DMS53 treated with DMSO at 0.1 percent for 48 hours (cell line): ENCODE measurements at regions not wholly inside any gene's neighbourhood (a gene's known extent, or its start where the extent isn't known, plus 50 kb on each side); places are given as distances from the start of the nearest gene placed in this dataset.

Experiments
- DNase-seq: peaks from one replicate; lab custom pipeline; 2025; ENCODE audit not compliant: unreplicated experiment; lab: John Stamatoyannopoulos, UW

DNA sequence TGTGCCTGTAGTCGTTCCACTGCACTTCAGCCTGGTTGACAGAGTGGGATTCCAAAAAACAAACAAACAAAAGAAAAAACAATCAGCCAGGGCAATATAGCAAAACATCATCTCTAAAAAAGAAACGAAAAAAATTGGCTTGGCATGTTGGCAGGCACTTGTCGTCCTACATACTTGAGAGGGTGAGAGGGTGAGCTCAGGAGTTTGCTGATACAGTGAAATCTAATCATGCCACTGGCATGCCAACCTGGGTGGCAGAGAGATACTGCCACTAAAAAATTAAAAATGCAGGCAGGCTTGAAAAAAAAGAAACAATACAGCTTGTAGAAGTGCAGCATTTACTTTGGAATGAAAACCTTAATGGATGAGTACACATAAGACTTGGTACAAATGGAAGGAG lies 282.9 kb upstream of the RGPD4 start:
- DNase-seq: no peak

DNA sequence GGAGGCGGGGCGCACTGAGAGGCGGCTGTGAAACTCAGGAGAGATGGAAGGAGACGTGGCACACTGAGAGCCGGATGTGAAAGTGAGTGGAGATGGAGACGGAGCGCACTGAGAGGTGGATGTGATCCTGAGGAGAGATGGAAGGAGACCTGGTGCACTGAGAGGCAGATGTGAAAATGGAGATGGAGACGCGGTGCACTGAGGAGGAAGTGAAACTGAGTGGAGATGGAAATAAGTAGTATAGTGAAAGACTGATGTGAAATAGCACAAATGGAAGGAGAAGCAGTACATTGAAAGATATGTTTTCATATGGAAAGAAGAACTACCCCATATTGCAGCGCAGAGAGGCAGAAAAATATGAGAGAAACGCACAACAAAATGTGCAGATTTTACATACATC lies 281.6 kb upstream of the RGPD4 start:
- DNase-seq: no peak

DNA sequence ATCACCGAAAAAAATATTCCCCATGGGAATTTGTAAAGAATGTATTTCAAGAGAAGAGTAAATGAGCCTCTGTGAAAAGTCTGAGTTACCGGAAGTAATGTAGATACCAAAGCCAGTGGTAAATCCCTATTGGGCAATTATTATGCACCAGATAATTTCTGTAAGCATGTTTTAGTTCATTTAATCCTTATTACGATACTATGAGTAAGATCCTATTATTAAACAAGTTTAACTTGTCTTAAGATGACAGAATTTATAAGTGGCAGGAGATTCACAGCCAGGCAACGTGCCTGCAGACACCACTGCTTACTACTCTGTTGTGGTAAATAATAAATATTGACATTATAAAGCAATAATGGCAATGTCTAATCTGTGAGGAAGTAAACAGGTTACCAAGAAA lies 280.8 kb upstream of the RGPD4 start:
- DNase-seq: no peak

DNA sequence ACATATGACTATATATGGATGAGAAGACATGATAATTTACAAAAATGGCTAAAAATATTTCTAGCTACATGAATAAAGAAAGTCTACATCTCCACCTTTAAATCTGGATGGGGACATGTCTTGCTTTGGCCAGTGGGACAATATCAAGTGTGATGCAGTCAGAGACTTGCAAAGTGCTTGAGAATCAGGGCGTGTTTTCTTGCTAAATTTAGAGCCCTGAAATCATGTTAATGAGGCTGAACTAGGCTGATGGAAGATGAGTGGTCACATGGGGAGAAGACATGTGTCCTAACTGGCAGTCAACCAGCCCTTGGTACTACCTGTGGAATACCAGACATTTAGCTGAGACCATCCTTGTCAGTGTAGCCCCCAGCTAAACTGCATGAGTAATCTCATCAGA lies 278.5 kb upstream of the RGPD4 start:
- no peak for DNase-seq

DNA sequence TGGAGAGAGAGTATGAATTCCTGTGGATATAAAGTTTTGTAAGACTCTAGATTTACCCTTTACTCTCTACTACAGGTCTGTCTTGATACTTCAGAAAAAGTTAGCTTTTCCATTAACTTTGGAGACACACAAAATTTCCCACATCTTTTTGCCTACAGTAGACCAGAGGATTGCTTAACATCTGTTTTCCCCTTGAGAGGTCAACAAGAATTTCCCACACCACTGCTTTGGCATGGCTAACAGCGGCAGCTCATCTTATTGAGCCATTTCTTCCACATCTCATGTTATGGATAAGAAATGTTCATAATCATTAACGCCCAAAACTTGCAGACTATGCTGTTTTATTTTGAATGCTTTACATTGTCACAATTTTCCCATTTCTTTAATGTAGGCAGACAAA lies 273.6 kb upstream of the RGPD4 start:
- no peak for DNase-seq

DNA sequence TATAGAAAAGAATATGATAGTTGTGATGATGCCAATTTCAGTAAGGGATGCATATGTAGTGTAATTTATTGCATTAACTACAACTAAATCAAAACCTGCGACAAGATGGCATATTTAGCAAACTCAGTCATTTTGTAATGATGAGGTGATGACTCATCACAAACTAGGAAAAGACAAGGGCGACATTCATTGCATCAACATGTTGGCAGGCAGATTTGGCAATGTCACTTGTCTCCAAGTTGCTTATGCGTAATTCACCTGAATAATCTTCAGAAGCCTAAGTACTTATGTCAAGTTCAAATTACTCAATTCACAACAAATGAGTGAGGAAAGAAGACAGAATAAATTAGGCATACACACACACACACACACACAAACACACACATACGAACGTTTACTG lies 273.2 kb upstream of the RGPD4 start:
- no peak for DNase-seq

DNA sequence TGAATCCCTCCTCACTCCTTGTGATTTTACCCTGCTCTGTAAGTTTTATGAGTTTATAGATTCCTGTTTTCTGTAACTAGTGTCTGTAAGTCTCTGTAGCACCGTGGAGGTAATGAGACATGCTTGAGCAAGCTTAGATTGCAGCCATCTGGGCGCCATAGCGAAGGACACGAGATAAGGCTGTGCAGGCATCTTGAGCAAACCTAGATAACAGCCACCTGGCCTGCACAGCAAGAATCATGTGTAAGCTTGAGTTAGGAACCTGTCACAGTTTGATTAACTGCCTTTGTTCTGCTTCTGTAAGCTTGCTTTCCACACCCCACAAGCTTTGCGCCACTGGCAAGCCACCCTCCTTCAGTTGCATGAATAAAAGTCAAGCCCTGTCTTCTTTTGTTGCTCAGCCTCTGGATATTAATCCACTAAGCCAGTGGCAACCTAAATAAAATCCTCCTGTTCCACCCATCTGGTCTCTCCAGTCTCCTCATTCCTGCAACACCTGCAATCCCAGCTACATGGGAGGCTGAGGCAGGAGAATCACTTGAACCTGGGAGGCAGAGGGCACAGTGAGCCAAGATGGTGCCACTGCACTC lies 270.6 kb upstream of the RGPD4 start:
- DNase-seq: no peak

DNA sequence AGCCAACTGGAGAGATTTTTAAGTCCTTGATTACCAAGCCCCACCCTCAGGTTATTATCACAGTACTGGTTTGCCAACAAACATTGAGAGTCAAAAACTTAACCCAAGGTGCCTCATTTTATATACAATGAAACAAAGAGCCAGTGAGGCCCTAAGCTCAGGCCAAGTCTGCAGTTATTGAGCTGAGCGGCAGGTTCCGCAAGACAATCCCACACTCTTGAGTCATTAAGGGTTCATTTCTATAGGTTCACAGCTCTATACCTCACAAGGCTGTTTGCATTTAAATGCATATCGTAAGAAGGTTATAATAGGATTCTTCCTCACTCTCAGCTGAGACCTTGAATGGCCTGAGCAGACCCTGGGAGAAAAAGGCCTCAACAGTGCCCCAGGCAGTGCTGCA lies 268.4 kb upstream of the RGPD4 start:
- no peak for DNase-seq

DNA sequence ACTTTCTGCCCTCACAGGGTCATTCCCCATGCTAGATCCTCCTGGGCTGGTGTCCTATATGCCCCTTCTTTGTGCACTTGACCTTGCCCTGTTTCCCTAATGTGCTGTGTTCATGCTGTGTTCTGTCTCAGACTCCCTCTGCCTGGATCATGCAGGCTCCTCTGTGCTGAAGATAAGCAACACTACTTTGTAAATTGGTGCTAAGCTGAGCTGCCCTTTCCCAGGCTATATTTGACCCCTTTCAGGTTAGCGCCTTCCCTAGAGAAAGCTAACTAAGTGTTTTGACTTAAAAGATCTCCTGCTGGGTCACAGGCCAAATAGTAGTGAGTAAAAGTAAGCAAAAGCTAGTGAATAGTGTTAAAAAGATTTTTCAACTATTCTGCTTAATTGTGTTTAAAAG lies 257.2 kb upstream of the RGPD4 start:
- DNase-seq: no peak

DNA sequence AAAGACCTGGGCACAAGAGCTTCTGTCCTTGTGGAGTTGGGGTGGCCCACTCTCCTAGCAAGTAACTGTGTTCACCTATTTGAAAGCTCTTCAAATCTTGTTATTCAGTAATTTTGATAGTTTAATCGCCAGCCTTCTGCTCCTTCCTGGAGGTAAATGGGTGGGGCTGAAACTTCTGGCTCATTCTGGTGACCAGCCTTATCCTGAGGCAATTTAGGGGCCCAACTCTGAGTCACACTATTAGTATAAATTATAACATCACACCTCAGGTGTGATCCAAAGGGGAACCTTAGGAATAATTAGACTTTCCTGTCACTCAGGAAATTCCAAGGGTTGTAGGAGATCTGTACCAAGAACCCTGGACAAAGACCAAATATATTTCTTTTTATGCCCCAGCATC lies 255.8 kb upstream of the RGPD4 start:
- no peak for DNase-seq

DNA sequence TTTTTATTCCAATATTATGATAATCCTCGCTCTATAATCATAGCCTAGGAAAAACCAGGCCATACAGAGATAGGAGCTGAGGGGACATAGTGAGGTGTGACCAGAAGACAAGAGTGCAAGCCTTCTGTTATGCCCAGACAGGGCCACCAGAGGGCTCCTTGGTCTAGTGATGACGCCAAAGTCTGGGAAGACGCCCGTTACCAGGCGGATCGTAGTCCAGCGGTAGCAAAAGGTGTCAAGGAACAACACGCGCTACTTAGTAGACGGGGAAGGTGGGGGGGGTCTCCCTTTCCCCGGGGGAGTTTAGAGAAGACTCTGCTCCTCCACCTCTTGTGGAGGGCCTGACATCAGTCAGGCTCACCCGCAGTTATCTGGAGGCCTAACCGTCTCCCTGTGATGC lies 253.8 kb upstream of the RGPD4 start:
- peak; percentile 40 for DNase-seq

DNA sequence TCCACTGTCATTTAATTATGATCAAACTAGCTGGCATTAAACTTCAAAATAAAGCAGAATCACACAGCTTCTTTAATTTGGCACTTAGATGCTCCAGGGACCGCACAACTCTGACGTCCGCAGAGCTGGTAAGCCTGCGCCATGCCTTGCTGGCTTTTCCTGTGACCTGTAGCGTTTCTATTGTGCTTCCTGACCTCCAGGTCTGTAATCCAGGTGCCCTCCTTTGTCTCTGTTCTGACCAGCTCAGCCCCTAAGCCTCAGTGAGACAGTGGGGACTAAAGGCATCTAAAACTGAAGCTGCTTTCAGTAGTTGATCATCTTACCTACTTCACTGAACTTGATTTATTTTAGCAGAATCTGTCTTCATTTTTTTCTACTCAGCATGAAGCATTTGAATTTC lies 249.7 kb upstream of the RGPD4 start:
- DNase-seq: no peak

DNA sequence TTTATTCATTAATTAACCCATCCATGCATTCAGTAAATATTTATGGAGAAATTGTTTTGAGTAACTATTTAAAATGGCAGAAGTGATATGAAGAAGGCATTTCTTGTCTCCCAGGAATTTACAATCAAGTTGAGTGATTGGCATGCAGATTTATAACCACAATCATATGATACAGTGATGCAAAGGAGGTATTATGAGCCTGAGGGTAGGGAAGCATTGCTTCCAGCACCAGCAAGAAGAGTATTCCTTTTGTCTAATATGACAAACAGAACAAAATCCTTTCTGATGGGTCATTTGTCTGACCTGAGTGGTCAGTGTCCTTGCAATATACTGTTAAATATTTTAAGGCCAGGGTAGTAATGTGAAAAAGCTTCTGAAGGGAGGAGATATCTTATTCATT lies 244.2 kb upstream of the RGPD4 start:
- DNase-seq: no peak

DNA sequence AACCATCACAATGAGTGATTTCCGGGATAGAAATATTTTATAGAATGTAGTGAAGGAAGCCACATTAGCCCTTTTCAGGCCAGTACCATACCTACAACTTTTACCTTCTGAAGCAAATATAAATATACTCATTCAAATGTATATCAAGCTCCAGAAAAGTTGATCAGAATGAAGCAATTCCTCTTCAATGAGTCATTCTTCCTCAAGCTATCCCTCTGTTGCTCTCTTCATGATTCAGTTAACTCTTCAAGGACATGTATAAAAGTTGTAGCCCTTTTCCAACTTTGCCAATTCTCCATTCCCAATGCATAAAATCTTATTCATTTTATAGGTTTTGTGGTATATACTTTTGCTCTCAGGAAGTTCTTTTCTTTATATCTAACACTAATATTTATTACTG lies 242.1 kb upstream of the RGPD4 start:
- DNase-seq: no peak

DNA sequence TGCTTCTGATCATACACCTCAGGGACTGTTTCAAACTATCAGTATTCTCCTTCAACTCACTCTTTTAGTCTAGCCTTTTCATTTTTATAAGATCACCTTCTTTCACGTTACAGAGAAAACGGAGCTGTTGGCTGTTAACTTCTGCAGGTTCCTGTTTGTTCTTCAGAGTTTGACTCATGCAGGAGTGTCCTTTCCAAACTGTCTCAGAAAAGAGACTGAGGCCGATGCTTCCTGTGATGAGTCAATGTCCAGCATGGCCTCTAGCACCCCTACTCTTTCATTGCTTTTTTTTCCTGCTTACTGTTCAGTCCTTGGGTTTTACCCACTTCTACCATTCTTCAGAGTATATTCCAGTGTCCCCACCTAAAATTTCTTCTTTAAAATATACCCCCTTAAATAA lies 240.8 kb upstream of the RGPD4 start:
- DNase-seq: no peak

DNA sequence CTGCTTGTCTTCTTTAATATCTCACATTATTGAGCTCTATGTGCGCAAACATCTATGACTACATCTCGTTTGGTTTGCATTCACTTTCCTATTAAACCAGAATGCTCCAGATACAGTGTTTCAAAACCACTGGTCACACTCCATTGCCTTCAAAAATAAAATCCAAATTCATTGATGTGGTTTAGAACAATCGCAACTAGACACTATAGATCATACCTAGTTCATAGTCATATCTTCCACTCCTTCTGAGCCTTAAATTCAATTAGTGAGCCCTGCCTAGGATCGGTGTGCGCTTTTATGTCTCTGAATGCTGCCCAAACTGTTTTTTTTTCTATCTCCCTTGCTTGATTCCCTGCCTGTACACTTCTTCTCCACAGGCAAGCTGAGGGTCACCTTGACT lies 238.5 kb upstream of the RGPD4 start:
- DNase-seq: no peak

DNA sequence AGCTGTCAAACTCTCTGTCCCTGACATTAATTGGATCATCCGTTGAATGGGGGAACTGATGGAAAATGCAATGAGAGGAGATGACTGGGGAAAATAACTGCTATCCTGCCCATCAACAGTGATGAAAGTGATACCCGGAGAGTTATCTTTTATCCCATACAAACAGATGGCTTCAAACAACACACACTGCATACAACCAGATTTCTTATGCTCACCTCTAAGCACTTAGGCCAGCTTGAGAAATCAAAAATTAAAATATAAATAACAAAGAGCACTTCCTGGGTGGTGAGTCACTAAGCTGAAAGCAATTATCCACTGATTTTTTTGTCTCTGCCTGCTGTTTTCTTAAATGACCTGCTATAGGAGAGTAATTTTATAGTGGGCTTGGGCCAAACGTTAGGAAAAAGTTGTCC lies 237.6 kb upstream of the RGPD4 start:
- peak; percentile 21 for DNase-seq

DNA sequence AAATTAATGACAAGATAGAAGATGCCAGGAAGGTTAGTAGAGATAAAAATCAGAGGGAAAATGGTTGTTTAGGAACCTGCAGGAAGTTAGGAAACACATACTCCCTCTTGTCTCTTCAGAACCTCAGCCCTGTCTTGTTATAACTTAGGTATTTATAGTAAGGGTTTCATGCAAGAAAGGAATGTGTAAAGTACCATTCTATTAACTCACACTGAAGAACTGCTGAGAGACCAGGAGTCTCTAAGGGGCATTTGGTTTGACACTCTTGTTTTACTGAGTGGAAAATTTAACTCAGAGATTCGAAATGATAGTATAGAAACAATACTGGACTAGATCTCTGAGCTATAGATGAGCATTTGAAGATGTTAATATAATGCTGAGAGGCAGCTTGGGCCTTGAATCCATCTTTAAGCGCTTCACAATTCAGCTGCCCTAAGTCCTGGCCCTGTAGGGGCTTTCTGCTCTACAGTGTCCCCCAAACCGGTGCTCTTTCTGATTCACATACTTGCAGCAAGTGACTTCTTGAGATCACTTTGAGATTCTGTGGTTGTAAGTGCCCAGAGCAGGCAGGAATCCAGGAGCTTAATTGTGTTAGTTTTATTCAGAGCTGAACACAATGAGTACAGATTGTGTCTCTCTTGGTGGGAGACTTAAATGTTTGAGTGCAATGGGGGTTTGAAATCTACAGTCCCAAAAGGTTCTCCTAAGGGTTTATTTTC lies 235.0 kb upstream of the RGPD4 start:
- DNase-seq: no peak

DNA sequence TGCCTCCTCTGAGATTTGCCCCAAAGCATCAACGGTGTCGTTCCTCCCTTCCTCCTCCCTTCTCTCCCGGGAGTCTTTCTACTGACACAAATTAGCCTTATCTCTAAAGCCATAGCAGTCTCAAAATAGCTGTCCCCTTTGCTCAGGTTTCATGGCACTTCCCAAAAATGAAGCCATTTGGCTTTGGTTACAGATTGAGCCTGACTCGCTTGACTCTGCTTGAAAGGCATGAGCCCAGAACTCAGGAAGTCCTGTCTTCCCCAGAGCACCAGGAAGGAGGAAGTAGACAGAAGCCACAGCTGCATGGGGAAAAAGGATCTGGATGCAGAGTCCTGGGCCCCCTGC lies 234.4 kb upstream of the RGPD4 start:
- no peak for DNase-seq

DNA sequence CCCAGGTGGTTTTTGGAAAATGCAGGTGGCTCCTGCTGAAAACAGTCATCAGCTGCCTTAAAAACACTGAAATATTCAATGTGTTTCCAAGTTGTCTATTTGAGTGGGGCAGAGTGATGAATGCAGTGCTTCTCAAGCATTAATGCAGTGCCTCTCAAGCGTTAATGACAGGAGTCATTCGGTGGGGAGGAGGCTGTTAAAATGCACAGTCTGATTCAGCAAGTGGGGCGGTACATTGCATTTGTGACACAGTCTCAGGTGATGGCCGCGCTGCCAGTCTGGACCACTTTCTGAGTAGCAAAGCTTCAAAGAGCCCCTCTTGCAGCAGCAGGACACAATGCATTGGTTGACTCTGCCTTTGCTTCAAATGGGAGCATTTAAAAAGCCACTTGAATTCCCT lies 231.4 kb upstream of the RGPD4 start:
- DNase-seq: no peak

DNA sequence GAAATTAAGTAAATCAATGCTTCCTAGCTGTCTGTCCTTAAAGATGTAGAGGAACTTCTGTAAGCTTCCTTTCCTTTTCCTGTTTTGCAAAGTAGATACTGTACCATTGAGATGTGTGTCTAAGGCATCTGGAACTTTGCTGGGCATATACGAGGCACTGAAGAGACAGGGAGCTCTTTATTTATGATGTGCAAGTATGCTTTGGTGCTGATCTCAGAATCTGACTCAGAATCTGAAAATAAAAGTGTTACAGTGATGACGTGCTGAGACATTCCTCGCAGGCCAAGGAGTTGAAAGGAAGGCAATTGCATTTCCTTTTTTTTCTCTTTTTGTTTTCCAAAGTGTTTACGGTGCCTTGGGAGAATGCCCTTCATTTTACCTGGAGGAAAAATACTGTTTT lies 230.9 kb upstream of the RGPD4 start:
- DNase-seq: no peak

DNA sequence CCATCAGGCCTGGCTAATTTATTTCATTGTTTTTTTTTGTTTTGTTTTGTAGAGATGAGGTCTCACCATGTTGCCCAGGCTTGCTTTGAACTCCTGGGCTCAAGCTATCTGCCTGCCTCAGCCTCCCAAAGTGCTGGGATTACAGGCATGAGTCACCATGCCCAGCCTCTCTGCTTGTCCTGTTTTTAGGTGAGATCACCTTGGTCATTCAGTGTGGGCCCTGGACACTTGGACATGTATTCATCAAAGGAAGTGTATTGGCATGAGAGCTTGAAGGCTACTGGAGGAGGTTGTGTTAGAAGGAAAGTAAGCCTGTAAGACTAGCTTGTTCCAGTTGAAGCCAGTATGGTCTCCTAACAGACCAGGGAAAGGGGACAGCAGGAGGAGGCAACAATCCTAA lies 229.2 kb upstream of the RGPD4 start:
- no peak for DNase-seq

DNA sequence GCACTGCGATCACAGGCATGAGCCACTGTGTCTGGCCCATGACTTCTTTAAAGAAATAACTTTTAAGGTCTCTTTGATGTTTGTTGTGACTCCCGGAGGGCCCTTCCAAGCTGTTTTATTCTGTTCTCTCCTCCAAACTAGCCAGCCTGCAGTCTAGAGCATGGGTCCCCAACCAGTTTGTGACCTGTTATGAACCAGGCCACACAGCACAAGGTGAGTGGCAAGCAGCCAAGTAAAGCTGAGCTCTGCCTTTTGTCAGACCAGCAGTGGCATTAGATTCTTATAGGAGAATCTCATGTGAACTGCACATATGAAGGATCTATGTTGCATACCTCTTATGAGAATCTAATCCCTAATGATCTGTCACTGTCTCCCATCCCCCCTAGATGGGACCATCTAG lies 223.9 kb upstream of the RGPD4 start:
- DNase-seq: no peak
